ENCODE measurements at regions not wholly inside any gene's neighbourhood (a gene's known extent, or its start where the extent isn't known, plus 50 kb on each side); places are given as distances from the start of the nearest gene placed in this dataset.

DNA sequence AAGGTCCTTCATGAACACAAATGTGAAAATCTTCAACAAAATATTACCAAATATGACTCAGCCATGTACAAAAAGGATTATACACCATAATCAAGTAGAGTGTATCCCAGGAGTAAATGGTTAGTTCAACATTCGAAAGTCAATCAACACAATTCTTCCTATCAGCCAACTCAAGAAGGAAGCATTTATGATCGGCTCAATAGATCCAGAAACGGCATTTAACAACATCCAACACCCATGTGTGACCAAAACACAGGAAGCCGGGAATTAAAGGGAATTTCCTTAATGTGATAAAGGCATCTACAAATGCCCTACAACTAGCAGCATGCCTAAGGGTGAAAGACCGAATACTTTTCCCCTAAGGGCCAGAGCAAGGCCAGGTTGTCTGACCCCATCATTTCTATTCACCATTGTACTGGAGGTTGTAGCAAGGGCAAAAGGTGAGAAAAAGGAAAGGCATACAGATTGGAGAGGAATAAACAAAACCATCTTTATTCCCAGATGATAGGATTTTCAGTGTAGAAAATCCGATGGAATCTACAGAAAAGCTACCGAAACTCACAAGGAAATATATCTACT, 69.9 kb upstream of the CLDN5 start (continued):
- TF ChIP-seq, protein P1, sequence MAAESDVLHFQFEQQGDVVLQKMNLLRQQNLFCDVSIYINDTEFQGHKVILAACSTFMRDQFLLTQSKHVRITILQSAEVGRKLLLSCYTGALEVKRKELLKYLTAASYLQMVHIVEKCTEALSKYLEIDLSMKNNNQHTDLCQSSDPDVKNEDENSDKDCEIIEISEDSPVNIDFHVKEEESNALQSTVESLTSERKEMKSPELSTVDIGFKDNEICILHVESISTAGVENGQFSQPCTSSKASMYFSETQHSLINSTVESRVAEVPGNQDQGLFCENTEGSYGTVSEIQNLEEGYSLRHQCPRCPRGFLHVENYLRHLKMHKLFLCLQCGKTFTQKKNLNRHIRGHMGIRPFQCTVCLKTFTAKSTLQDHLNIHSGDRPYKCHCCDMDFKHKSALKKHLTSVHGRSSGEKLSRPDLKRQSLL (tag by site-specific recombination; IDR thresholded peaks at IDR 0.05) = no peak
- no peak for TF ChIP-seq ZNF610 (tag by site-specific recombination; IDR thresholded peaks at IDR 0.05; ENCODE audit: borderline replicate concordance)
- TF ChIP-seq, protein P2, sequence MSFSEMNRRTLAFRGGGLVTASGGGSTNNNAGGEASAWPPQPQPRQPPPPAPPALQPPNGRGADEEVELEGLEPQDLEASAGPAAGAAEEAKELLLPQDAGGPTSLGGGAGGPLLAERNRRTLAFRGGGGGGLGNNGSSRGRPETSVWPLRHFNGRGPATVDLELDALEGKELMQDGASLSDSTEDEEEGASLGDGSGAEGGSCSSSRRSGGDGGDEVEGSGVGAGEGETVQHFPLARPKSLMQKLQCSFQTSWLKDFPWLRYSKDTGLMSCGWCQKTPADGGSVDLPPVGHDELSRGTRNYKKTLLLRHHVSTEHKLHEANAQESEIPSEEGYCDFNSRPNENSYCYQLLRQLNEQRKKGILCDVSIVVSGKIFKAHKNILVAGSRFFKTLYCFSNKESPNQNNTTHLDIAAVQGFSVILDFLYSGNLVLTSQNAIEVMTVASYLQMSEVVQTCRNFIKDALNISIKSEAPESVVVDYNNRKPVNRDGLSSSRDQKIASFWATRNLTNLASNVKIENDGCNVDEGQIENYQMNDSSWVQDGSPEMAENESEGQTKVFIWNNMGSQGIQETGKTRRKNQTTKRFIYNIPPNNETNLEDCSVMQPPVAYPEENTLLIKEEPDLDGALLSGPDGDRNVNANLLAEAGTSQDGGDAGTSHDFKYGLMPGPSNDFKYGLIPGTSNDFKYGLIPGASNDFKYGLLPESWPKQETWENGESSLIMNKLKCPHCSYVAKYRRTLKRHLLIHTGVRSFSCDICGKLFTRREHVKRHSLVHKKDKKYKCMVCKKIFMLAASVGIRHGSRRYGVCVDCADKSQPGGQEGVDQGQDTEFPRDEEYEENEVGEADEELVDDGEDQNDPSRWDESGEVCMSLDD (tag by site-specific recombination; IDR thresholded peaks at IDR 0.05) = no peak
- no peak for TF ChIP-seq ZNF37A (tag by site-specific recombination; IDR thresholded peaks at IDR 0.05)

DNA sequence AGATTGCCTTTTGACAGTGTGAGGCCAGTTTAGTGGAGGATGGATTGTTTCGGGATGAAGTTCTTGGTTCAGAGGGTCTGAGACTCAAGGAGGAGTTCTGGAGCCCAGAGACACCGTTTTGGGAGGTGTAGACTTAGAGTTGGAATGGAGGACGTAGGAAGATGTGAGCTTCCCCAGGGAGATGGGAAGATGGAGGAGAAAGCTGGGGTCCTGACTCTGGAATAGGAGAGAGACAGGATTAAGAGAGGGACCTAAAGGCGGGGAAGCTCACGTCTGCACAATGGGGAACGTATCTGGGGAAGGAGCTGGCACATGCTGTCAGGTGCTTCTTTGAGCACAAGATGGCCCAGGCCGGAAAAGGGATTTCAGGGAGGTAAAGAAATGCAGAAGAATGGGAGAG, 71.3 kb upstream of the CLDN5 start:
- CTCF ChIA-PET = no interaction called here
- TF ChIP-seq ZFP3 (tag by site-specific recombination; IDR thresholded peaks at IDR 0.05; ENCODE audit: low read depth) (no peak), ZNF341 (tag by site-specific recombination; IDR thresholded peaks at IDR 0.05; ENCODE audit: low read depth) (no peak), ZNF639 (tag by site-specific recombination; IDR thresholded peaks at IDR 0.05) (no peak), HIC1 (tag by site-specific recombination; IDR thresholded peaks at IDR 0.05) (no peak), ZNF521 (tag by site-specific recombination; IDR thresholded peaks at IDR 0.05) (no peak), ZNF433 (tag by site-specific recombination; IDR thresholded peaks at IDR 0.05; ENCODE audit: low read depth) (no peak), OVOL3 (tag by site-specific recombination; IDR thresholded peaks at IDR 0.05) (no peak), ZNF174 (tag by site-specific recombination; IDR thresholded peaks at IDR 0.05) (no peak)
- TF ChIP-seq, protein P3, sequence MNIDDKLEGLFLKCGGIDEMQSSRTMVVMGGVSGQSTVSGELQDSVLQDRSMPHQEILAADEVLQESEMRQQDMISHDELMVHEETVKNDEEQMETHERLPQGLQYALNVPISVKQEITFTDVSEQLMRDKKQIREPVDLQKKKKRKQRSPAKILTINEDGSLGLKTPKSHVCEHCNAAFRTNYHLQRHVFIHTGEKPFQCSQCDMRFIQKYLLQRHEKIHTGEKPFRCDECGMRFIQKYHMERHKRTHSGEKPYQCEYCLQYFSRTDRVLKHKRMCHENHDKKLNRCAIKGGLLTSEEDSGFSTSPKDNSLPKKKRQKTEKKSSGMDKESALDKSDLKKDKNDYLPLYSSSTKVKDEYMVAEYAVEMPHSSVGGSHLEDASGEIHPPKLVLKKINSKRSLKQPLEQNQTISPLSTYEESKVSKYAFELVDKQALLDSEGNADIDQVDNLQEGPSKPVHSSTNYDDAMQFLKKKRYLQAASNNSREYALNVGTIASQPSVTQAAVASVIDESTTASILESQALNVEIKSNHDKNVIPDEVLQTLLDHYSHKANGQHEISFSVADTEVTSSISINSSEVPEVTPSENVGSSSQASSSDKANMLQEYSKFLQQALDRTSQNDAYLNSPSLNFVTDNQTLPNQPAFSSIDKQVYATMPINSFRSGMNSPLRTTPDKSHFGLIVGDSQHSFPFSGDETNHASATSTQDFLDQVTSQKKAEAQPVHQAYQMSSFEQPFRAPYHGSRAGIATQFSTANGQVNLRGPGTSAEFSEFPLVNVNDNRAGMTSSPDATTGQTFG (tag by site-specific recombination; IDR thresholded peaks at IDR 0.05; ENCODE audit: borderline replicate concordance) = no peak
- Histone ChIP-seq H3K27ac (ENCODE audit: extremely low read depth, low read depth, low read length) (no peak overlapping the region), H3K4me1 (ENCODE audit: control insufficient read depth, insufficient read depth, low read length) (no peaks in the 10 kb centered on the region), H3K9me3 (ENCODE audit: control insufficient read depth, insufficient read depth, low read depth, low read length) (no peaks in the 10 kb centered on the region), H3K4me3 (ENCODE audit: low read depth, low read length) (no peak overlapping the region), H3K36me3 (ENCODE audit: control insufficient read depth in 2 of 2, insufficient read depth in 1 of 2, low read length in 2 of 2) (no peaks in the 10 kb centered on the region)
- POLR2A ChIA-PET = interaction anchor here (0.6 kb wide), 1 partner anchor 28 kb away, joined by 3 read pairs; no protein-coding TSS in a partner anchor

Measured in HEK293 (cell line).